GM18909 (cell line): ENCODE measurements at regions not wholly inside any gene's neighbourhood (a gene's known extent, or its start where the extent isn't known, plus 50 kb on each side); places are given as distances from the start of the nearest gene placed in this dataset.

Experiments used
- ATAC-seq: cut with Tn5 transposase; IDR thresholded peaks from one replicate; pipeline ENCODE4 v1.9.1; 2021; ENCODE audit warnings: mild to moderate bottlenecking; ENCODE audit not compliant: unreplicated experiment, poor library complexity

- ATAC-seq = no peak
These were observed 57.2 kb upstream of the GSE1 start for GRCh38 chr16:85555719-85556455.

GRCh38 chr16:85556456-85557082 lies 56.6 kb upstream of the GSE1 start:
- ATAC-seq = no peak

GRCh38 chr16:85557083-85557970 lies 55.8 kb upstream of the GSE1 start:
- no peak for ATAC-seq

- no peak for ATAC-seq
These were observed 55.0 kb upstream of the GSE1 start for GRCh38 chr16:85557971-85558657.

GRCh38 chr16:85560932-85561247 lies 52.2 kb upstream of the GSE1 start:
- ATAC-seq = no peak

- no peak for ATAC-seq
These were observed 51.7 kb upstream of the GSE1 start for GRCh38 chr16:85561248-85562092.

GRCh38 chr16:85562093-85562786 lies 50.9 kb upstream of the GSE1 start:
- ATAC-seq = no peak

GRCh38 chr16:85563034-85563433 lies 50.1 kb upstream of the GSE1 start:
- no peak for ATAC-seq
